ENCODE measurements at regions not wholly inside any gene's neighbourhood (a gene's known extent, or its start where the extent isn't known, plus 50 kb on each side); places are given as distances from the start of the nearest gene placed in this dataset.

DNA sequence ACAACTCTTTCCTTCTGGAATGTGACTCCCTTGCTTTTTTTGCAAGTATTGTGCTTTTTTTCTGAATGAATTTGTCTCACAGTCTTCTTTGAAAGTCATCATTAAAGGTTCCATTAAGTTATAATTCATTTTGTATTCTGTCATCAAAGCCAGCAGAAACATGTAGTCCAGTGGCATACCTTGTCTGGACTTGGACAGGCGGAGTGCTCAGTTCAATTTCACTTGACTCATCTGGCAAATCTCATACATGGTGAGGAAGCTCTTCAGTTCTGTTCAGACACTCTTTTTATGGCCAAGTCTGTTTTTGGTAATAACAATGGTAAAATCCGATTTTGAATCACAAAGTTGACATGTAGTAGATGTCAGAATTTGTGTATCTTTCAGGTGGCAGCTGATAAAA lies 260.8 kb upstream of the OPRM1 start:
- no peak overlapping the region for H3K27ac ChIP-seq (ENCODE audit: low read length)
- no peak overlapping the region for H3K4me3 ChIP-seq (ENCODE audit: low read length)
- H3K9me2 ChIP-seq (ENCODE audit: insufficient read depth, low read length): no peaks in the 10 kb centered on the region

DNA sequence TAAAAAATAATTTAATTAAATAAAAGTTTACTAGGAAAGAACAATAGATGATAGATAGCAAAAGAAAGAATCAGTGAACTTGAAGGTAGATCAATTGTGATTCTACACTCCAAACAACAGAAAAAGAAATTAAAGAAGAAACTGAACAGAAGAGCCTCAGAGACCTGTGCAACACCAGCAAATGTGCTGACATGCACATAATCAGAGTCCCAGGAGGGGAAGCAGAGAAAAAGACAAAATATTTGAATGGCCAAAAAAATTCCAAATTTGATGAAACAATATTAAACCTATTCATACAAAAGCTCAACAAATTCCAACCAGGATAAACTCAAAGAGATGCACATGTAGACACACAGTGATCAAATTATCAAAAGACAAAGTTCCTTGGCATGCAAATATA lies 267.5 kb upstream of the OPRM1 start:
- no peaks in the 10 kb centered on the region for H3K9me3 ChIP-seq (ENCODE audit: low read length)
- no peaks in the 10 kb centered on the region for H3K36me3 ChIP-seq (ENCODE audit: insufficient read depth, low read length)
- TF ChIP-seq, protein P1, sequence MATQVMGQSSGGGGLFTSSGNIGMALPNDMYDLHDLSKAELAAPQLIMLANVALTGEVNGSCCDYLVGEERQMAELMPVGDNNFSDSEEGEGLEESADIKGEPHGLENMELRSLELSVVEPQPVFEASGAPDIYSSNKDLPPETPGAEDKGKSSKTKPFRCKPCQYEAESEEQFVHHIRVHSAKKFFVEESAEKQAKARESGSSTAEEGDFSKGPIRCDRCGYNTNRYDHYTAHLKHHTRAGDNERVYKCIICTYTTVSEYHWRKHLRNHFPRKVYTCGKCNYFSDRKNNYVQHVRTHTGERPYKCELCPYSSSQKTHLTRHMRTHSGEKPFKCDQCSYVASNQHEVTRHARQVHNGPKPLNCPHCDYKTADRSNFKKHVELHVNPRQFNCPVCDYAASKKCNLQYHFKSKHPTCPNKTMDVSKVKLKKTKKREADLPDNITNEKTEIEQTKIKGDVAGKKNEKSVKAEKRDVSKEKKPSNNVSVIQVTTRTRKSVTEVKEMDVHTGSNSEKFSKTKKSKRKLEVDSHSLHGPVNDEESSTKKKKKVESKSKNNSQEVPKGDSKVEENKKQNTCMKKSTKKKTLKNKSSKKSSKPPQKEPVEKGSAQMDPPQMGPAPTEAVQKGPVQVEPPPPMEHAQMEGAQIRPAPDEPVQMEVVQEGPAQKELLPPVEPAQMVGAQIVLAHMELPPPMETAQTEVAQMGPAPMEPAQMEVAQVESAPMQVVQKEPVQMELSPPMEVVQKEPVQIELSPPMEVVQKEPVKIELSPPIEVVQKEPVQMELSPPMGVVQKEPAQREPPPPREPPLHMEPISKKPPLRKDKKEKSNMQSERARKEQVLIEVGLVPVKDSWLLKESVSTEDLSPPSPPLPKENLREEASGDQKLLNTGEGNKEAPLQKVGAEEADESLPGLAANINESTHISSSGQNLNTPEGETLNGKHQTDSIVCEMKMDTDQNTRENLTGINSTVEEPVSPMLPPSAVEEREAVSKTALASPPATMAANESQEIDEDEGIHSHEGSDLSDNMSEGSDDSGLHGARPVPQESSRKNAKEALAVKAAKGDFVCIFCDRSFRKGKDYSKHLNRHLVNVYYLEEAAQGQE (IDR thresholded peaks at IDR 0.05; ENCODE audit: borderline replicate concordance): no peak
- TF ChIP-seq MXI1 (conservative IDR thresholded peaks at IDR 0.05; ENCODE audit: poor library complexity, severe bottlenecking) (no peak), RAD21 (conservative IDR thresholded peaks at IDR 0.05) (no peak), EP300 (conservative IDR thresholded peaks at IDR 0.05; ENCODE audit: poor library complexity, severe bottlenecking) (no peak)
- H3K79me2 ChIP-seq (replicated peaks; ENCODE audit: insufficient read depth, low read length): no peaks in the 10 kb centered on the region
- no peaks in the 10 kb centered on the region for H3F3A ChIP-seq (ENCODE audit: insufficient read depth, low read length, poor library complexity, severe bottlenecking)
- no peaks in the 10 kb centered on the region for H3K27me3 ChIP-seq (ENCODE audit: insufficient read depth, low read depth, low read length)
- no peak overlapping the region for H3K4me2 ChIP-seq (ENCODE audit: low read length)
- no peak overlapping the region for H2AFZ ChIP-seq (ENCODE audit: low read depth, low read length)
- no peak overlapping the region for H3K9ac ChIP-seq (ENCODE audit: low read length)
- H3K9me2 ChIP-seq (ENCODE audit: insufficient read depth, low read length): no peaks in the 10 kb centered on the region
- H3K27ac ChIP-seq (ENCODE audit: low read length): no peak overlapping the region
- no peak overlapping the region for H3K4me3 ChIP-seq (ENCODE audit: low read length)
- no peaks in the 10 kb centered on the region for H4K20me1 ChIP-seq (ENCODE audit: insufficient read depth)

More for the DNA sequence above, 260.8 kb upstream of the OPRM1 start:
- no peaks in the 10 kb centered on the region for H3K9me3 ChIP-seq (ENCODE audit: low read length)
- H4K20me1 ChIP-seq (ENCODE audit: insufficient read depth): no peaks in the 10 kb centered on the region
- no peak overlapping the region for H2AFZ ChIP-seq (ENCODE audit: low read depth, low read length)
- H3K36me3 ChIP-seq (ENCODE audit: insufficient read depth, low read length): no peaks in the 10 kb centered on the region
- TF ChIP-seq MXI1 (conservative IDR thresholded peaks at IDR 0.05; ENCODE audit: poor library complexity, severe bottlenecking) (no peak), RAD21 (conservative IDR thresholded peaks at IDR 0.05) (no peak), EP300 (conservative IDR thresholded peaks at IDR 0.05; ENCODE audit: poor library complexity, severe bottlenecking) (no peak), SMC3 (conservative IDR thresholded peaks at IDR 0.05; ENCODE audit: poor library complexity) (no peak), POLR2AphosphoS5 (IDR thresholded peaks at IDR 0.05) (no peak), TAF1 (IDR thresholded peaks at IDR 0.05; ENCODE audit: low read depth) (no peak), EZH2 (IDR thresholded peaks at IDR 0.05; ENCODE audit: borderline replicate concordance, insufficient read depth, low read length, poor library complexity, severe bottlenecking) (no peak)
- TF ChIP-seq, protein P2, sequence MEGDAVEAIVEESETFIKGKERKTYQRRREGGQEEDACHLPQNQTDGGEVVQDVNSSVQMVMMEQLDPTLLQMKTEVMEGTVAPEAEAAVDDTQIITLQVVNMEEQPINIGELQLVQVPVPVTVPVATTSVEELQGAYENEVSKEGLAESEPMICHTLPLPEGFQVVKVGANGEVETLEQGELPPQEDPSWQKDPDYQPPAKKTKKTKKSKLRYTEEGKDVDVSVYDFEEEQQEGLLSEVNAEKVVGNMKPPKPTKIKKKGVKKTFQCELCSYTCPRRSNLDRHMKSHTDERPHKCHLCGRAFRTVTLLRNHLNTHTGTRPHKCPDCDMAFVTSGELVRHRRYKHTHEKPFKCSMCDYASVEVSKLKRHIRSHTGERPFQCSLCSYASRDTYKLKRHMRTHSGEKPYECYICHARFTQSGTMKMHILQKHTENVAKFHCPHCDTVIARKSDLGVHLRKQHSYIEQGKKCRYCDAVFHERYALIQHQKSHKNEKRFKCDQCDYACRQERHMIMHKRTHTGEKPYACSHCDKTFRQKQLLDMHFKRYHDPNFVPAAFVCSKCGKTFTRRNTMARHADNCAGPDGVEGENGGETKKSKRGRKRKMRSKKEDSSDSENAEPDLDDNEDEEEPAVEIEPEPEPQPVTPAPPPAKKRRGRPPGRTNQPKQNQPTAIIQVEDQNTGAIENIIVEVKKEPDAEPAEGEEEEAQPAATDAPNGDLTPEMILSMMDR (IDR thresholded peaks at IDR 0.05; ENCODE audit: poor library complexity, severe bottlenecking): no peak
- TF ChIP-seq, protein P1 (IDR thresholded peaks at IDR 0.05; ENCODE audit: borderline replicate concordance): no peak
- no peaks in the 10 kb centered on the region for H3K27me3 ChIP-seq (ENCODE audit: insufficient read depth, low read depth, low read length)
- H3F3A ChIP-seq (ENCODE audit: insufficient read depth, low read length, poor library complexity, severe bottlenecking): no peaks in the 10 kb centered on the region
- no peak overlapping the region for H3K9ac ChIP-seq (ENCODE audit: low read length)
- H3K4me2 ChIP-seq (ENCODE audit: low read length): no peak overlapping the region
- no peaks in the 10 kb centered on the region for H3K79me2 ChIP-seq (replicated peaks; ENCODE audit: insufficient read depth, low read length)

Data from neural cell (in vitro differentiated cells).